ENCODE measurements at regions not wholly inside any gene's neighbourhood (a gene's known extent, or its start where the extent isn't known, plus 50 kb on each side); places are given as distances from the start of the nearest gene placed in this dataset.

DNA sequence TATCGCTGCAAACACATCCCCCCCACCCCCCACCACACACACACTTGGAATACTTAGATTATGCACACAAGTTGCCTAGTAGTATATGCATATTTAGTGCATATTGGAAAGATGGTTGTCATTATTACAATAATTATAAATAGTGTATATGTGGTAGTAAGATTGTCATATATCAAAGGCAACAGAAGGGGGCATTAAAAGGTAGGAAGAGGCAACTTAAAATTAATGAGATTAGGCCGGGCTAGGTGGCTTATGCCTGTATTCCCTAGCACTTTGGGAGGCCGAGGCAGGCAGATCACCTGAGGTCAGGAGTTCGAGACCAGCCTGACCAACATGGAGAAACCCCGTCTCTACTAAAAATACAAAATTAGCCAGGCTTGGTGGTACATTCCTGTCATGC, 52.1 kb downstream of the GSC start:
- DNase-seq (ENCODE audit: low spot score), result no peak

DNA sequence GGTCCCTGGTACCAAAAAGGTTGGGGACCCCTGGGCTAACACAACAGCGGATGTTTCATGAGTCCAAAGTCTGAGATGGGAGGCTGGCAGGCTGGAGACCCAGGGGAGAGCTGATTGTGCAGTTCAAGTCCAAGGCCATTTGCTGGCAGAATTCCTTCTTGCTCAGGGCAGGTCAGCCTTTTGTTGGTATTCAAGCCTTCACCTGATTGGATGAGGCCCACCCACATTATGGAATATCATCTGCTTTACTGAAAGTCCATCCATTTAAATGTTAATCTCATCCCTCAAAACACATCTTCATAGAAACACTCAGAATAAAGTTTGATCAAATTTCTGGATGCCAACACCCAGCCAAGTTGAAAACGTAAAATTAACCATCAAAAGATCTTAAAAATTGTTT, 52.9 kb downstream of the GSC start:
- DNase-seq (ENCODE audit: low spot score), result no peak

DNA sequence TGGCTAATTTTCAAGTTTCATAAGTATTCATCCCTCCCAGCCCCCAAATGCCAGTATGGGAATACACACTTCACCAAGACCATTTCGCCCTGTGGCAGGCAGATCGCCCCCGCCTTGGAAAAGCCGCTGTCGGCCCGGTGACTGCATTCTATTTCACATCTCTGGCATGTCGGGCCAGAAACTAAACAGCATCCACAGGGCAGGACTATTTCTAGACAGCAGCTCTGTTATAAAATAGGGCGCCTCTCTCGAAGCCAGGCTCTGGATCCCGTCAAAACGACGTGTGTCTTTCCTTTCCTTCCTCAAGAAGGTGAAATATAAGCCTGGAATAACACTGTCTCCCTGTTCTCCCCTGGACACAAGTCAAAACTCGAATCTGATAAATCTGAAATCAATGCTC, 56.8 kb downstream of the GSC start:
- DNase-seq (ENCODE audit: low spot score), result no peak

DNA sequence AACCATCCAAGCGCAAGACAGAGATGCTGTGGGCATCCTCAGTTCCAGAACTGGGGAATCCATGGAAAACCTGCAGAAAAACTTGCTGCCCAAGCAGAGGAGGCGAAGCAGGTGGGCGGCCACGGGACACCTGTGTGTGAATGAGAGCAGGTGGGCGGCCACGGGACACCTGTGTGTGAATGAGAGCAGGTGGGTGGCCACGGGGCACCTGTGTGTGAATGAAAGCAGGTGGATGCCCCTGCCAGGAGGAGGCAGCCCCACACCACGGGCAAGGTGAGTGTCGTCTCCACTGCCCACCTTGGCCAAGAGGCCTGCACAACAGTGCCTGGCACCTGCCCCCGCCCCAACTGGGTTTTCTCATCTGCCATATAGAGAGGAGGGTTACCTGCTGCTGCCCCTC, 59.2 kb downstream of the GSC start:
- DNase-seq (ENCODE audit: low spot score), result no peak

DNA sequence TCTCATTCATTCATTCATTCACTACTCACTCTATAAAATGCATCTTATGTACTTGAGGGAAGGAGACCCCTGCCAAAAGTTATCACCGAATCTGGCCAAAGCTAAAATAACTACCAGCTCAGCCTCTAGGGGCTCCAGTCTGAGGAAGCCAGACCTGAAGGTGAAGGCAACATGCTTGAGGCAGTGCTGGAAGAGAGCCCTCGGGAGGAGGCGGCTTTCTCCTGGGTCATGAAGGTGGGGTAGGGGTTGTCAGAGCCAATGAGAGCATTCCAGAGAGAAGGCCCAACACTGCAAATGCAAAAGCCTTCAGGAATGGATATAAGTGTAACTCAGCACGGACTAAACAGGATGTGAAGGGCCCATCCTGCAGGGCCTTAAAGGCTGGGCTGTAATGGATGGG, 62.4 kb downstream of the GSC start:
- no peak for DNase-seq (ENCODE audit: low spot score)

DNA sequence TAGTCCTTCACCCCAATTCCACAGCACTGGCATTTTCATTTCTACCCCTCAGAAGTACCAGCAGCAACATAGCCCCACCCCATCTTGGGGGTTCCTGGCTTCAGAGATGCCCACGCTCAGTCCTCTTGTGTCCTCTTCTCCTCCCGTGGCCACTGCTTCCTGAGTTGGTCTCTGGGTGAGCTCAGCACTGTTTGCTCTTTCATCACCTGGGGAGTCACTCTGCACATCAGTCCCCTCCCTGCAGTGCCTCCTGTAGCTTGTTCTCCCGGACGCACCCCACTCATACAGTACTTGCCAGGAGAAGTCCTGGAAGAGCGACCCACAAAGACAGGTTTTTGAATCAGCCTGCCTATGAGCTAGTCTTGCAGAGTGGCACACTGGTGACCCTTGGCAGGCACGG, 63.8 kb downstream of the GSC start:
- DNase-seq (ENCODE audit: low spot score), result no peak

DNA sequence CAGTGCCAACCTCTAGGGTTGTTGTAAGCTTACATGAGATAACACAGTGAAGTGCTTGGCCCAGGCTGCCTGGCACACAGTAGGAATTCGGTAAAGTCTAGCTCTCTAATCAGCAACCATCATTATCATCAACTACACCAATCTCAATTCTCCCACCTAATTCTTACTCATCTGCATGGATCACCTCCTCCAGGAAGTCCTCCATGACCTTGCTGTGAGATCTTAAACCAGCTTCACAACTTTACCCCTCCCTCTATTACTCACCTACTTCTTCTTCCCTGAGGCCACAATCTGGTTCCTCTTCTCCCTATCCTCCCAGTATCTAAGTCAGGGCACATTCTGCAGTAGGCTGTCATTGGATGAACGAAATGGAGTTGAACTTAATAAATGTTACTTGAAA, 67.3 kb downstream of the GSC start:
- DNase-seq (ENCODE audit: low spot score), result peak; percentile 34

DNA sequence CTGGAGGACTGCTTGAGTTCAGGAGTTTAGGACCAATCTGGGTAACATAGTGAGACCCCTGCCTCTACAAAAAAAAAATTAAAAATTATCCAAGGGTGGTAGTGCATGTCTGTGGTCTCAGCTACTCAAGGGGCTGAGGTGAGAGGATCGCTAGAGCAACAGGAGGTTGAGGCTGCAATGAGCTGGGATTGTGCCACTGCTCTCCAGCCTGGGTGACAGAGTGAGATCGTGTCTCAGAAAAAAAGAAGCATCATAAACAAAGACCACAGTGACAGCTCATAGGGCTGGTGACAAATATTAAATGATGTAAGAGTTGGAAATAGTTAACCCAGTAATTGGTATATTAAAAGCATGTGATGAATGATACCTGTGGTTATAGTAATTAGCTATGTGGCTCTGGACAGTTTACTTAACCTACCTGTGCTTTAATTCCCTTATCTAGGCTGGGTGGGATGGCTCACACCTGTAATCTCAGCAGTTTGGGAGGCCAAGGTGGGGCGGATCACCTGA, 68.0 kb downstream of the GSC start:
- peak; percentile 95 for DNase-seq (ENCODE audit: low spot score)

DNA sequence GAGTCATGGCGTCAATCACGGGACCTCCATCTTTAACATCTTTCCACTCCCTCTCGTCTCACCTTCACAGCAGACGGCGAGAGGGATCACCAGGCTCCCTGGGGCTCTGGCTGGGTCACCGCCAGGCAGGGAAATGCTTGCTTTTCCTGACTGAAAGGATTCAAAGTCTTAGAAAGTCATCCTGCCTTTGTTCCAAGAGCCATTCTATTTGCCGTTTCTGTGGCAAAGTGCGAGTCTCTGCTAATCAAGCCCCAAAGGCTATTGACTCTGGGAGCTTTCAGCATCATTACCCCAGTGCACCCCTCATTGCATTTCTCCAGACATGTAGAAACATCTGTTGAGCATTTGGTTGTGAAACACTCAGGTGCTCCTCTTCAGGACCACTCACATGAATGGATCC, 69.6 kb downstream of the GSC start:
- DNase-seq (ENCODE audit: low spot score), result no peak

DNA sequence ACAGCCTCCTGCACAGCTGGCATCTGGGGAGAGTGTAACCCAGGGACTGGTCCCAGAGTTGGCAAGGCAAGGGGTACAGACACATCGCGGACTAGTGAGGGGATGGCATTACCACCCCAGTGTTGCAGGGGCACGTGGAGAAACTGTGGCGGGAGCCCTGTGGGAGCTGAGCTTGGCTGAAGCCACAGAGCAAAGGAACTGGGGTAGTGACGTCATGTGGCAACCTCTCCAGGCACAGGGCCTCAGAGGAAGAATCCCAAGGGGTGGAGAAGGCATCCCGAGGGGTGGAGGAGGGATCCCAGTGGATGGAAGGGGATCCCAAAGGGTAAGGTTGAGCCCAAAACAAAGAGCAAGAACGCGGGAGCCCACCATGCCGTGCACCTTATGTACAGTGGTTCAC, 70.1 kb downstream of the GSC start:
- no peak for DNase-seq (ENCODE audit: low spot score)

DNA sequence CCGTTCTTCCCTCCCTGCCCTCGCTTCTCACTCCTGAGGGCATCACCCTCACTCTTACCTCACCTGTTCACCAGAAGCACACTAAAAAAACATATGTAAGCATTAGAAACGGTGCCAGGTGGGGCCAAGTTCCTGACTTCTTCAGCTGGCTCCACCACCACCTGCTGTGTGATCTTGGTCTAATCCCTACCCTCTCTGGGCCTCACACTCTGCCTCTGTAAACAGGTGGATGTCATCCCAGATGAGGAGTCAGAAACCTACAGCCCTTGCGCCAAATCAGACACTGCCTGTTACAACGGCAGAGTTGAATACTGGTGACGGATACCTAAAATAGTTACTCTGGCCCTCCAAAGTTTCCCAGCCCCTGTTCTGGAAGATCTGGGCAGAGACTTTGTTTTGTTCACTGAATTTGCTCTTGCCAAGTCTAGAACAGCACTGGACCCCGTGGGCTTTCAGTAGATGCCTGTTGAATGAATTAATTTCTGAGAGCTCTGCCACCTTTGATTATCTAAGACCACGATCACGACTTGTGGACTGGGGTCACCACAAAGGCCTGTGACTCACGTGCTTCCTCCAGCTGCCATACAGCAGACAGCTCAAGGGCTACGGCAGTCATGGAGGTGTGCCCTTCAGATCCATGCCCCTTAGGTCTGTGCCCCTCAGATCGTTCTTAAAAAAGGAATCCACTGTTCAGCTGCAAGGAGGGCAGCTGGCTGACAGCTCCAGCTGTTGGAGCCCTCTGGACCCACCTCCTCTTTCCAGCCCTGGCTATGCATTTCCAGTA, 71.9 kb downstream of the GSC start:
- DNase-seq (ENCODE audit: low spot score), result no peak

DNA sequence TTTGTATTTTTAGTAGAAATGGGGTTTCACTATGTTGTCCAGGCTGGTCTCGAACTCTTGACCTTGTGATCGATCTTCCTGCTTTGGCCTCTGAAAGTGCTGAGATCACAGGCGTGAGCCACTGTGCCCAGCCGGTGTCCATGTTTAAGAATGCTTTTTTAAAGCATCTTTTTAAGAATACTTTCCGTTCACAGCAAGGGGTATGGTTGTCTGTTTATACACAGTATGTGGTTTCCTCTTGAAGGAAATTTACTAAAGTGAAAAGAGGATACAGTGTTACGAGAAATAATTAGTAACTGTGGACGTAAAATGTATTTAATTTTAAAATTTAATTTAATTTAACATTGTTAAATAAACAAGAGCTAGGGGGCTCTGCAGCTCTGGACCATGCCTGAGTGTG, 73.4 kb downstream of the GSC start:
- no peak for DNase-seq (ENCODE audit: low spot score)

DNA sequence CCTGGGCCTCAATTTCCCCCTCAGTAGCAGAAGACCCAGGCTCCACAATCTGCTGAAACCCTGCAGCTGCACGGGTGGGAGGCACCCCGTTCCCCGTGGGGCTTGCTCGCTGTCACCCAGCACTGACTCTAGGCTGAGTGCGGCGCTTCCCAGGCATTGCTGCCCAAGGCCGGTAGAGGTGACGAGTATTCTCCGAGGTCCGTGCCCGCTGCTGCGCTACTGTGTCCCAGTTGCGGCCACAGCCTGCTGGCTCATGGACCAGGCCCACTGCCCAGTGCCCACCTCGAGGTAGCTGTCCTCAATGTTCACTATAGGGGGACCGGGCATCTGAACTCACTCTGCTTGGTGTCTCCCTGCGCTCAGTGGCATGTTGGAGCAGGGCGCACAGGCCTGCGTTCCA, 74.7 kb downstream of the GSC start:
- DNase-seq (ENCODE audit: low spot score), result no peak

DNA sequence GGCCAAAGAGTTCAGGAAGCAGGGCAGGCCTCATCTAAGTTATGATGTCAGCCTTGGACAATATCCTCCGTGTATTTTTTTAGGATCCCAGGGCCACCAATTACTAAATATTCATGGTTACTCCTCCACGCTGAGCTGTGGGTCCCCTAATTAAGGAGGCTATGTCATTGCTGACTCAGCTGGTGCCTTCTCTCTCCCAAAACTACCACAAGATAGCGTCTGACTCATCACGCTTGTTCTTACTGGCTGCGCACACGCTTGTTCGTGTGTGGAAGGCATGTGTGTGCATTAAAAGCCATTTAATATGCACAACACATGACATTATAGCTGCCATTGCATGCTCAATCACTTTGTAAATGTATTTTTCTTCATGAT, 78.3 kb downstream of the GSC start:
- DNase-seq (ENCODE audit: low spot score), result no peak

DNA sequence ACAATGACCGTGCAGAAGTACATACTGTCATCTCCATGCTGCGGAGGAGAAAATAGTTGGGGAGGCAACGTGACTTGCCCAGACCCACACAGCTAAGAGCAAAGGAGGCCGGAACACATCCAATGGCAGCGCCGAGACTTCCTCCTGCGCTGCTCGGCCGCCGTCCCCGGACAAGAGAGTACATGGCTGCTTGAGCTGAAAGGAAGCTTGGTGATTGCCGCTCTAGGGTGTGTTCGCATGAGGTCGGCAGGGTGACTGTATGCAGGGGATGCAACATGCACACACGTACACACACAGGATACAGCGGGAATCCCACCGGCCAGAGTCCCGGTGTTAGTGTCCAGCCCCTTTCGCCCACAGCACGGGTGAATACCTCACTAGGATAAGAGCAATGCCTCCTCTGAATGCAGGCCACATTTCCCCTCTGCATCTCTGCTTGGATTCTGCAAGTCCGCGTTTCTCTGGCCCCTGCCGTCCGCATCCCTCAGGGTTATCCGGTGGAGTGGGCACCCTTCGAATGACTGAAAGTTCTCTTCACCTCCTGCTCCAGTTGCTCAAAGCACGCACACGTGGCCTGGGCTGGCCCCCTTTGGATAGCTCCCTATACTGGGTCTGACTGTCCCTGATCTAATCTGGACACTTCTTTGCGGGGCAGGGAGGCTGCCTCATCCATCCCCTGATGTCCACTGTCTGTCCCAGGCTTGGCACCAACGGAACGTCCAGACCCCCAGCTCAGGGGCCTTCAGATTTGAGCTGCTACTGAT, 78.8 kb downstream of the GSC start:
- DNase-seq (ENCODE audit: low spot score), result no peak

DNA sequence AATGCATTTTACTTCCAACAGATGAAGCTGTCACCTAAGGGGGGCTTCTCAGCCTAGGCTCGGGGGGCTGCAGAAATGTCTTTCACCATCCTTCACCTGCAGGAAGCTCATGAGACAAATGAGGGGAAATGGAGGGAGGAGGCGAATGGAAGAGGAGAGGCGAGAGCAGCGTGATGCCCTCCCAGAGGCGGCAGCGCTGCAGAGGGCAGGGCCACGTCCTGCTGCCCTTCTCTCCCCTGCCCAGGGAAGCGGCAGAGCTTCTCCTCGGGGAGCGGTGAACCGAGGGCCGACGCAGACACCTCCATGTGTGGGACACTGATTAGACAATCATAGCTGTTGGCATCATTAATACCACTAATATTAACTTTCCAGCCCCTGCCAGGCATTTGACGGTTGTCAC, 78.3 kb downstream of the SERPINA3 start:
- DNase-seq (ENCODE audit: low spot score), result no peak

DNA sequence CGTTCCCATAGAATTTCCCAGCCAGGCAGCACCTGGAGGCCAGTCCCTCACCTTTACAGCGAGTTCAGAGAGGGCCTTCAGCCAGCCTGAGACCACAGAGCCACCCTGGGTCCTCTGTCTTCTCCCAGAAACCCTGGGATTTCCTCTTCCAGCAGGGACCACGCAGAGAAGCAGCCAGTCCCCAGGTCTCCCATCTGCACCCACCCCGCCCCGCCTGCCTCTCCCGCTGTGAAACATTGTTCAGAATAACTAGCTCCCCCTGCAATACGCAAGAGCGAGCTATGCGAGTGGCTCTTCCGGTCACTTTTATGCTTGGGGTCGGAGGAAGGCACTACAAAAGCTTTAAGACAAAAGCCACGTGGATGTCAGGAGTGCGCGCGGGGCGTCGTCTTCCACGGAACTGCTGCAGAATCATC, 77.8 kb downstream of the SERPINA3 start:
- DNase-seq (ENCODE audit: low spot score), result no peak

DNA sequence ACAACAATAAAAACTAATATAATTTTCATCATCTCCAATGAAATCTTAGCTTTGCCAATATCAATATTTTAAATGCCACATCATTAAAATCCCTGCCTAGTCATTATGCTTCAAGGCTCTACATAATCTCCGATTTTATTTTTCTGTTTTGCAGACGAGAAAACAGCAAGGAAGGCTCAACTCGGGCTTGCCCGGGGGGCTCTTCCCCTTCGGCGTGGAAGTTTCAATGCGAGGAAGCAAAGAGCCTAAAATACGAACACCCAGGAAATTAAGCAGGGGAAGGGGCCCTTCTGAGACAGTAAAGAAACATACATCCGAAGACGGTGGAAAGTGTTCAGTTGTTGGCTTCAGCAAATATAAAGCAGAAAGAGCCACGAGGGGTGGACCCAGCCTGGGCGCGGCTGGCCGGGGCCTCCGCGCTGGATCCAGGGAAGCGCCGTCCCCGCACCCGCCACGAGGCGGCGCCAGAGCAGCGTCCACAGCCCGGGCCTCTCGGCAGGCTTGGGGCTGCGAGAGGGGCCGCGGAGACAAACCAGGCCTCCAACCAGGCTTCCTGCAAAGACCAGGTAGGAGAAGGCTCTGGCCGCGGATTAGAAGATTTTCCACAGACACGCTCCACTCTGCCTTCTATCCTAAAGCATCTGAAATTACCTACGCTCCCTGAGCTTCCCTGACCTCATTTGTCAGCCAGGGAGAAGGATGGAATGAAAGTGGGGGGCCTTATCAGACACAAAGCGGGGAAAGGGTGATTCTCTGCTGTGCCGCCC, 77.2 kb downstream of the SERPINA3 start:
- peak; percentile 37 for DNase-seq (ENCODE audit: low spot score)

DNA sequence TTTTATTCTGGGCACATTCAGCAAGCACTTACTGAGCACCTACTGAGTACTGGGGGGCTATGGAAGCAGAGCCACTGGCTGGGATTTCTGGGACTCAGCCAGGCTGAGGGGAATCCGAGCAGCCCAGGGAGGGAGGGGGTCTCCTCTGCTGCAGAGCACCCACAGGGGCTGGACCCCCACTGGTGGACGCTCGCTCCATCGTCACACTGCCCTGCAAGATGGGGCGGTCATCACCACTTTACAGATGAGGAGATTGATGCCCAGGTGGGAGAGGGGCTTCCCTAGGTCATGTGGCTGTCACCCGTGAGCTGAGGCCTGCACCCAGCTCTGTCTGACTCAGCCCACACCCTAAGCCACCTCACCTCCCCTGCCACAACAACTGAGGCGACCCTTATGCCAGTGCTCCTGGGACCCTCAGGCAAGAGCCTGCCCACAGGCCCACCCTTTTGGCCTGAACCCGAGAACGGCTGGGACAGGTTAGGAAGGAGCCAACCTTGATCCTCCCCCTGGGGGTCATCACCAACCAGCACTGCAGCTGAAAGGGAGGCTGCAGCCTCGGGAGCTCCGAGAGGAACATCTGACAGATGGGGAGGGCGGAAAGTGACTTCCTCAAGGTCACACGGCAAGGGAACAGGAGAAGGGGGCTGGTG, 74.4 kb downstream of the SERPINA3 start:
- DNase-seq (ENCODE audit: low spot score), result no peak

DNA sequence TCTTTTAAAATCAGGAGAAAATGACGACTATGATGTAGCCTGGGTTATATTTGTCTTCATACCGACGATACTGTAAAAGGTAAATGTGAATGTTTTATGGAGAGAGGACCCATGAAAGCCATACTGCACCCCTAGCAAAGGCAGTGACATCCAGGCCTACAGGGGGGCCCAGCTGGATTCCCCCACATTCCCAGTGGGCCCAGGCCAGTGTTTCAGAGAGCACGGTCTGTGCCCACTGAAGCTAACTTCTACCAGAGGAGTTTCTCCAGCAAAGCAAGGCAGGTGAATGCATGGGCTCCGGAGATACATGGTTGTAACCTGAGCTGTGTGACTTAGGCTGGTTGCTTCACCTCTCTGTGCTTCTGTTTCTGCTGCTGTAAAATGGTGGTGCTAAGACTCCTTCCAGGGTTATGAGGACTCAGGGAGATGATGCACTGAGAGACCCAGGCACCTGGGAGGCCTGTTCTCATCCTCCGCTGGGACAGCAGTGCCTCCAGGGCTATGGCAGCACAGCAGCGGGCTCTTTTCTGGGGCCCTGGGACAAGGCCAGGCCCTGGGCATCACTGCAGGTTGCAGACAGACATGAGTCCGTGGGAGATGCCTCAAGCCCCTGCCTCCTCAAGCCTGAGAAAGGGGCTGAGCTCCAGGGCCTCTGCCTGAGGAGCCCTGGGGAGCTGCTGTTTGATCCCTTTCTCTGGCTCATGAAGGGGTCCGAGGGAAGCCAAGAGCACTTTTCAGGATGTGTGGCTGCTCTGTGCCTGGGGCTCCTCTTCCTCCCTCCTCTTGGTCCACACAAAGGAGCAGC, 73.7 kb downstream of the SERPINA3 start:
- DNase-seq (ENCODE audit: low spot score), result no peak

DNA sequence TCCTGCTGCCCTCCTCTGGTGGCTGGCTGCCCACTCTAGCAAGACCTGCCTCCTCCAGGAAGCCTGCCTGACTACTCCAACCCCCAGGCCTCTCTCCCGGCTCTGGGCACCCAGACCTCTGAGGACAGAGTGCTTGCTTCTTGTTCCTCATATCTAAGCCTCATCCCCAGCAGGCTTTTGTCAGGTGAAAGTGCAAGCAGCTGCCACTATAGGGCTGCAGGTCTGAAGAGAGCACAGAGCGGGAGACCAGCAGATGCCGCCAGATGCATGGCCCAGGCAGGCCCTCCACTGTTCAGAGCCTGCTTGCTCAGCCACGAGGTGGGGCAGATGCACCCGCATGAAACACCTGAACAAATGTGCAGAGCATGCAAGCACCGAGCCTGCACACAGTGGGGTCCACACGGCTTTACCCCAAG, 73.0 kb downstream of the SERPINA3 start:
- DNase-seq (ENCODE audit: low spot score), result no peak

Data from SW480 (cell line).